Stimulated activated CD4-positive, alpha-beta T cell treated with anti-CD3 and anti-CD28 coated beads, Interleukin-15, amount 100 ng/mL, for 48 hours (primary cell): ENCODE measurements at regions not wholly inside any gene's neighbourhood (a gene's known extent, or its start where the extent isn't known, plus 50 kb on each side); places are given as distances from the start of the nearest gene placed in this dataset.

ENCODE experiments used
- DNase-seq, 2 donors: peaks; one replicate each; pipeline ENCODE4 v3.0.0-alpha.2; 2020; ENCODE audit warnings: low read depth in 2 of 2

GRCh38 chr2:151156431-151156830, 105.2 kb downstream of the RBM43 start:
- DNase-seq = no peak

- no peak for DNase-seq
Measured at GRCh38 chr2:151153601-151154000, 108.1 kb downstream of the RBM43 start.

GRCh38 chr2:151150331-151151320, 111.0 kb downstream of the RBM43 start:
- DNase-seq = no peak

DNA sequence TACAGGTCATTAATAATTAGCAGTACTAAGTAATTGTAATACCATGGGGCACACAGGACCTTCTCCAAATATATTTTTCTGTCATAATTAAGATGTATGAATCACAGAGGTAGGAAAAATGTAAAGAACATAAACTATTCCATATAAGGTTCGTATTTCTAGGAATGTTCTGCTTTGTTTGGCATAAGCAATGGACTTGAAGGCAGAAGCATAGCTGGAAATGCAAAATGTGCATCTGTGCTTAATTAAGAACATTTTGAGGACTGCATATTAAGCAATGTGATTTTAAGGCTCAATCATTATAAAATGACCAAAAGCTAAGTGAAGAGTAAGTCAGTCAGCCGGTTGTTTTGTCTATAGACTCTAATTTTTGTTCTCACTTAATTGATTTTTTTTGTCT, 123.2 kb downstream of the RBM43 start:
- no peak for DNase-seq

- no peak for DNase-seq
Measured at GRCh38 chr2:151137526-151137925, 124.1 kb downstream of the RBM43 start.

DNA sequence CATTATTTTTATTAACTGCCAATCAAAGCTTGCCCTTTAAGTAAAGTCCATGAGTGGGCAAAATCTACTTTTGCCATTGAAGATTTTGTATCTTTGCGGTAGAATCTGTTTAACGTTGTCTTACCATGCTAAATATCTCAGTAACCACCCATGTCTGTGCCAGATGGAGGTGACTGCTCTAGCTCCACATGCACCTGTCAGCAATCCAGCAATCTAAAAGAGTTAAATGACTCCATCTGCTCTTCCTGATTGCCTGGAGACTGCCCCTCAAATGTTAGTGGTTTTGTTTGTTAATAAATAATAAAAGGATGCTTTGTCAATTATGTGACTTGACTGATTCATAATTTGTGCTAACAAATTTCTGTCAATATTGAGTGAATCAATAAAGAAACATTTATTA, 141.7 kb downstream of the RBM43 start:
- DNase-seq = no peak

- no peak for DNase-seq
Measured at GRCh38 chr2:151119374-151119773, 142.3 kb downstream of the RBM43 start.

DNA sequence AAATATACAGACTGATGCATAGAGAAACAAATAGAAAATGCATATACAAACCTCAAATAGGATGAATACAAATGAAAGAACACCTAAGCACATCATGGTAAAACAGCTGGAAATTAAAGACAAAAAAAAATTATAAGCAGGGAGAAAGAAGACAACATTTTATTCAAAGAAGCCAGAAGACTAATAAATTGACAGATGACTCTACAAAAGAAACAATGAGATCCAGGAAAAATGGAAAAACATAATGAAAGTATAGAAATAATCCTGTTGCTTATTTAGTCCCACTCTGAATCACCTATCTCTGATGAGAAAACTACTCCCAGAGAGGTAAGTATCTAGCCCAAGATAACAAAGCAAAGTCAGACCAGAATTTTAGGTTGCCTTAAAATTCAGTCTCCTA, 143.4 kb downstream of the RBM43 start:
- no peak for DNase-seq

DNA sequence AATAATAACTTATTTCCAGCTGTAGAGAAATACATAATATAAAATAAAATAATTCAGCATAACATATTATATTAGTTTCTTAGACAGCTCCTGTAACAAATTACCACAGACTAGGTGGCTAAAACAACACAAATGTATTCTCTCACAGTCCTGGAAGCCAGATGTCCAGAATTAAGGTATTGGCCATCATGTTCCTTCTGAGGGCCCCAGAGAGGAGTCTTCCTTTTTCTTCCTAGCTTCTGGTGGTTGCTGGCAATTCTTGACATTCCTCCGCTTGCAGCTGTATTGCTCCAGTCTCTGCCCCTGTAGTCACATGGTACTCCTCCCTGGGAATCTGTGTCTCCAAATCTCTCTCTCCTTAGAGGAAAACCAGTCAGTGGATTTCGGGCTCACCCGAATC, 146.8 kb downstream of the RBM43 start:
- DNase-seq = no peak

- no peak for DNase-seq
Measured at GRCh38 chr2:151113318-151113717, 148.3 kb downstream of the RBM43 start.

DNA sequence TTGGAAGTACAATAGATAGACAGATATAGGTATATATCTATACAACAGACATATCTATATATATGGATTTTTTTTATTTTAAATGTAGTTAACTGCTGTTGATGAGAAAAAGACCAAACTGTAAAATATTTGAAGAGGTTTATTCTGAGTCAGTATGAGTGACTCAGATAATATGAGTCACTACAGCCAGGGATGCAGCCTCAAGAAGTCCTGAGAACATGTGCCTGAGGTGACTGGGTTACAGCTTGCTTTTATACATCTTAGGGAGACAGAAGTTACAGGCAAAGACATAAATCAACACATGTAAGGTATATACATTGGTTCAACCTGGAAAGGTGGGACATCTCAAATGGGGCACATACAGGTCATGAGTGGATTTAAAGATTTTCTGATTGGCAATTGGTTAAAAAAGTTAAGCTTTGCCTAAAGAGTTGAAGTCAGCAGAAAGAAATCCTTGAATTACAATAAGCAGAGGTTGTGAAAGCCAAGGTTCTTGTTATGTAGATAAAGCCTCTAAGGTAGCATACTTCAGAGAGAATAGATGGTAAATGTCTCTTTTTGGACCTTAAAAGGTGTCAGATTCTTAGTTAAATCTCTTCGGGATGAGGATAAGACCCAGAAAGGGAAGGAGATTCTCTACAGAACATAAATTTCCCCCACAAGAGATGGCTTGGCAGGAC, 149.9 kb downstream of the RBM43 start:
- no peak for DNase-seq

GRCh38 chr2:151106805-151107506, 154.7 kb downstream of the RBM43 start:
- DNase-seq = no peak

DNA sequence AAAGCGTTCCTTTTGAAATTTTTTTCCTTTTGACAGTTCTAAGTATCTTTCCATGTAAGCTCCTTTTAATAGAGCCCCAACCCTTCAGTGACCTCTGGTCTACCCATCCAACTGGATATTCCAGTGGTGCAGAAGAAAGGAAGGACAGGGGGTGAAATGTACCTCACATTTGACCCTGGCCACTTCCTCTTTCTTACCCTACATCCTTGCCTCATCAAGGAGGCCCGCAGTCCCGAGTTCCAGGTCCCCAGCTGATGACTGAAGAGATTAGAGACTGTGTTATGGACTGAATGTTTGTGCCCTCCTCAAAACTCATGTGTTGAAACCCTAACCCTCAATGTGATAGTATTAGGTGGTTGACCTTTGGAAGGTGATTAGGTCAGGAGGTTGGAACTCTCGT, 158.1 kb downstream of the RBM43 start:
- DNase-seq = no peak

DNA sequence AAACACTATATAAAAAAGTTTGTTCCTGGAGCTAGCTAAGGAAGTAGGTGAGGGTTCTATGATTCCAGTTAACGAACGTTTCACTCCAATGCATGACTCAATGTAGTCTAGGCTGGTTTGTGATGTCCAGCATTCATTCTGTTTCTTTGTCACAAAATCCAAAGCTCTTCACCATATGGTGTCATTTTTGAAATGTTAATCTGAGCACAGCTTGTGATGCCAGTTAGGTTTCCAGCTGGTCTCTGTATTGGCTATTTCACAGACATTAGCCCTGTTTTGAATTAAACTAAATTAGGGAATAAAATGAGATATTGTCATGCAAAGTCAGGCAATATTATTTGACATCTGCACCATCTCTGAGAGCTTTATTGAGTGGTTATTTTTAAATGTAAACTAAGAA, 159.4 kb downstream of the RBM43 start:
- DNase-seq = no peak

DNA sequence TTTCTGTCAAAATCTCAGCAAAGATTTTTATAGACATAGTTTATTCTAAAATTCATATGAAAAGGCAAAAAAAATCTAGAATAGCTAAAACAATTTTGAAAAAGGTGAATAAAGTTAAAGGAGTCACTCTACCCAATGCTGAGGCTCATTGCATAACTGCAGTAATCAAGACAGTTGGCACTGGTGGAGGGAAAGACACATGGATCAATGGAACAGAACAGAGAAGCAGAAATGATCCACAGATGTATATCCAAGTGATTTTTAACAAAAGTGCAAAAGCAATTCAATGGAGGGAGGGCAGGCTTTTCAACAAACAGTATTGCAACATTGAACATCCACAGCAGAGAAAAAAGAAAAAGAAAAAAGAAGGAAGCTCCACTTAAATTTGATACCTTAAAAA, 162.8 kb downstream of the RBM43 start:
- no peak for DNase-seq

- no peak for DNase-seq
Measured at GRCh38 chr2:151097895-151098294, 163.8 kb downstream of the RBM43 start.

- no peak for DNase-seq
Measured at GRCh38 chr2:151097128-151097527, 164.5 kb downstream of the RBM43 start.

- no peak for DNase-seq
Measured at GRCh38 chr2:151096235-151096634, 165.4 kb downstream of the RBM43 start.

DNA sequence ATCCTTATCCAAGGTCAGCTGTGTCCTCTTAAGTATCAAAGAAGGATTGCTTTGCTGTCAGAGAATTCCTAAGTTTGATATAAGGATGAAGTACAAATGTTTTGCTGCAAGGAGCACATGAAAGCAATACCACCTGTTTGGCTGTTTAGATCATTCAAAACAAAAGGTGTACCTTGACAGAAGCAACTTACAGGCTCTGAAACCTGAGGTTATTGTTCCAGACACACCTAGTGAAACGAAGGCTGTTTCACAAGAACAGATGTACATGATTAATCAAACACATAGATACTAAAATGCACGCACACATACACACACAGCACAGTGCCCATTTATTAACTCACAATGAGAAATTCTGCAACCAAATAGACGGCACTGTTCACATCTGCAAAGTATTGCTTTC, 166.2 kb downstream of the RBM43 start:
- no peak for DNase-seq

DNA sequence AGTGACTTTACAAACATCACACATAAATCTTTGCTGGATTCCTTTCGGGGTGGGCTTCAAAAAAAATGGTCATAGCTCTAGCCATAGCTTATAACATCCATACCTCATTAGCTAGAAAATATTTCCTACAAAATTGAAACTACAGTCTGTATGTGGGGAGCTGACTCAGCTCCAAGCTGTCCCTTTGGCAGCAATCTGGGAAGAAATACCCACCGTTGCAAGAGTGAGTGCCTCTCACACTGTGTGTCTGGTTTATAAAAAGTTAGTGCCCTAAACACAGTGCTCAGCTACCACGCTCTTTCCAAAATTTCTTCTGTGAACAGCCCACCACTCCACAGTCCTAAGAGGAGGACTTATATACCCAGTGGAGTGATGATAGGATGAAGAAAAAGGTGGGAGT, 170.1 kb downstream of the RBM43 start:
- DNase-seq = no peak

- no peak for DNase-seq
Measured at GRCh38 chr2:151087377-151087776, 174.3 kb downstream of the RBM43 start.

DNA sequence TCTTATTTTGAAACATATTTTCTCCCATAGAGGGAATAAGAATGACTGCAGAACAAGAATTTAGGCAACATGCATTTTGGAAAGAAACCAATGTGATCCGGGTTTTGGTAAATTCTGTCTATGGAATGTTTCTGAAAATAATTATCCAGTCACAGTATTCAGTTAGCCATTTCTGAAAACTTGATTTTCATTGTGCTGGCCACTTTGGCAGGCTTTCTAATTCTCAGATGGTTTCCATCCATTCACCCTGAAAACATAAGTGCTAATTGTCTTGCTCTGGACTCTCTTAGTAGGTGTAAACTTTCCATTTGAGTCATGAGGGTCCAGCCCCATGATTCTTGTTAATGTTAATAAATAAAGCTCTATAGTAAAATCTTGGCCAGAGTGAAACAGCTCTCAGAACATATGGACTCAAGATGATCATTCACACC, 176.5 kb downstream of the RBM43 start:
- DNase-seq = no peak
